PC-9 (cell line): ENCODE measurements at regions not wholly inside any gene's neighbourhood (a gene's known extent, or its start where the extent isn't known, plus 50 kb on each side); places are given as distances from the start of the nearest gene placed in this dataset.

Experiments
- BruUV-seq: library from RNA; stranded (reverse); fragments of 400-500 nt; replicated peaks from 2 replicates; lab custom pipeline; 2021; lab: Mats Ljungman, UMichigan
- CTCF ChIA-PET: fragments of 300-600 bp; sonication (Branson Sonifier 250); formaldehyde crosslinking; loops from one replicate; lab custom pipeline; 2022; ENCODE audit warnings: antibody characterized with exemption; lab: Charles Lee
- POLR2A ChIA-PET: fragments of 300-600 bp; sonication (Branson Sonifier 250); formaldehyde crosslinking; loops from one replicate; lab custom pipeline; 2022; ENCODE audit warnings: antibody characterized with exemption; ENCODE audit not compliant: unreplicated experiment; lab: Charles Lee
- DNase-seq, 2 experiments: peaks; one replicate each; pipeline versions ENCODE4 v3.0.0 to v3.0.0-alpha.2; 2015 to 2022; ENCODE audit warnings: mixed read lengths in 1 of 2
- H2AFZ ChIP-seq: fragments of 200-600 bp; sonication (generic); 2 replicates; pipeline ENCODE4 v1.8.1; 2017; ENCODE audit warnings: antibody characterized with exemption
- H3F3A ChIP-seq: fragments of 200-600 bp; sonication (generic); 2 replicates; pipeline ENCODE4 v1.8.1; 2017; ENCODE audit warnings: antibody characterized with exemption, mild to moderate bottlenecking, low read depth; ENCODE audit not compliant: insufficient read depth
- H3K27ac ChIP-seq: fragments of 200-600 bp; sonication (generic); 2 replicates; pipeline ENCODE4 v1.6.1; 2016; ENCODE audit warnings: mixed run types
- H3K27me3 ChIP-seq: fragments of 200-600 bp; sonication (generic); 2 replicates; pipeline ENCODE4 v1.6.1; 2016; ENCODE audit warnings: low read depth, mixed run types; ENCODE audit not compliant: insufficient read depth
- H3K36me3 ChIP-seq: fragments of 200-600 bp; sonication (generic); 2 replicates; pipeline ENCODE4 v1.6.1; 2016; ENCODE audit warnings: low read depth, mixed run types
- H3K4me1 ChIP-seq: fragments of 200-600 bp; sonication (generic); replicated peaks from 2 replicates; pipeline ENCODE4 v1.6.1; 2016; ENCODE audit warnings: mixed run types; ENCODE audit not compliant: insufficient read depth
- H3K4me2 ChIP-seq: fragments of 200-600 bp; sonication (generic); 2 replicates; pipeline ENCODE4 v1.6.1; 2017; ENCODE audit warnings: mixed run types
- H3K4me3 ChIP-seq: fragments of 200-600 bp; sonication (generic); 2 replicates; pipeline ENCODE4 v1.6.1; 2016; ENCODE audit warnings: mixed run types
- H3K79me2 ChIP-seq: fragments of 200-600 bp; sonication (generic); 2 replicates; pipeline ENCODE4 v1.6.1; 2017; ENCODE audit warnings: low read depth, mixed run types
- H3K9me2 ChIP-seq: fragments of 200-600 bp; sonication (generic); 2 replicates; pipeline ENCODE4 v1.8.1; 2017; ENCODE audit warnings: mild to moderate bottlenecking; ENCODE audit not compliant: insufficient read depth
- H3K9me3 ChIP-seq: fragments of 200-600 bp; sonication (generic); 2 replicates; pipeline ENCODE4 v1.8.1; 2016; ENCODE audit warnings: low read depth; ENCODE audit not compliant: insufficient read depth
- H4K20me1 ChIP-seq: fragments of 200-600 bp; sonication (generic); 2 replicates; pipeline ENCODE4 v1.8.1; 2017; ENCODE audit not compliant: insufficient read depth
- CTCF ChIP-seq: fragments of 200-600 bp; sonication (generic); conservative IDR thresholded peaks from 2 replicates; pipeline ENCODE4 v1.6.1; 2017; ENCODE audit warnings: mixed run types, antibody characterized with exemption, mild to moderate bottlenecking, moderate library complexity
- EZH2 ChIP-seq: fragments of 200-600 bp; sonication (generic); IDR thresholded peaks from 2 replicates; pipeline ENCODE4 v1.8.0; 2017; ENCODE audit warnings: antibody characterized with exemption, low read depth
- intact Hi-C: fragments of 100-400 bp; cut with micrococcal nuclease; formaldehyde crosslinking; loops from one replicate; pipeline ENCODE4 v1.10.0; 2022; ENCODE audit not compliant: unreplicated experiment

- Histone ChIP-seq H3K4me2 (no peak overlapping the region), H3K27ac (no peak overlapping the region), H3K4me1 (no peaks in the 10 kb centered on the region), H3K4me3 (no peak overlapping the region), H3K9me3 (no peaks in the 10 kb centered on the region), H3F3A (no peaks in the 10 kb centered on the region), H3K79me2 (no peaks in the 10 kb centered on the region), H3K36me3 (no peaks in the 10 kb centered on the region), H4K20me1 (no peaks in the 10 kb centered on the region), H3K27me3 (no peaks in the 10 kb centered on the region), H3K9me2 (no peaks in the 10 kb centered on the region), H2AFZ (no peak overlapping the region)
- ChIA-PET CTCF (no interaction called here), POLR2A (no interaction called here)
- no TSS peak for BruUV-seq
- intact Hi-C loops: no loop called here
- DNase-seq: no peak
- no peak for TF ChIP-seq CTCF
- no peak for TF ChIP-seq EZH2
Observed at GRCh38 chr21:15283789-15284188, 219.0 kb upstream of the NRIP1 start.

- H4K20me1 ChIP-seq: no peaks in the 10 kb centered on the region
- no peak overlapping the region for H3K27ac ChIP-seq
- no peaks in the 10 kb centered on the region for H3F3A ChIP-seq
- no peaks in the 10 kb centered on the region for H3K4me1 ChIP-seq
- no peak overlapping the region for H3K4me2 ChIP-seq
- intact Hi-C loops: no loop called here
- H2AFZ ChIP-seq: no peak overlapping the region
- no peaks in the 10 kb centered on the region for H3K27me3 ChIP-seq
- no peak overlapping the region for H3K4me3 ChIP-seq
- no peaks in the 10 kb centered on the region for H3K9me2 ChIP-seq
- no TSS peak for BruUV-seq
- no peak for TF ChIP-seq CTCF
- TF ChIP-seq EZH2: no peak
- no peaks in the 10 kb centered on the region for H3K9me3 ChIP-seq
- H3K79me2 ChIP-seq: no peaks in the 10 kb centered on the region
- no peaks in the 10 kb centered on the region for H3K36me3 ChIP-seq
- ChIA-PET POLR2A (no interaction called here), CTCF (no interaction called here)
- no peak for DNase-seq
Observed at GRCh38 chr21:15285556-15285955, 220.8 kb upstream of the NRIP1 start.

- no peak for DNase-seq
- H3F3A ChIP-seq: peaks cover 16% of the 10 kb centered on the region
- ChIA-PET POLR2A (no interaction called here), CTCF (no interaction called here)
- no peak overlapping the region for H2AFZ ChIP-seq
- BruUV-seq: no TSS peak
- H3K9me3 ChIP-seq: no peaks in the 10 kb centered on the region
- H3K27ac ChIP-seq: no peak overlapping the region
- intact Hi-C loops: no loop called here
- peaks cover 30% of the 10 kb centered on the region for H3K4me1 ChIP-seq
- H3K4me3 ChIP-seq: no peak overlapping the region
- no peaks in the 10 kb centered on the region for H3K9me2 ChIP-seq
- H3K4me2 ChIP-seq: no peak overlapping the region
- no peaks in the 10 kb centered on the region for H3K79me2 ChIP-seq
- H3K36me3 ChIP-seq: no peaks in the 10 kb centered on the region
- no peaks in the 10 kb centered on the region for H3K27me3 ChIP-seq
- H4K20me1 ChIP-seq: no peaks in the 10 kb centered on the region
- TF ChIP-seq CTCF (no peak), EZH2 (no peak)
Observed at GRCh38 chr21:15289246-15289645, 224.4 kb upstream of the NRIP1 start.
